Gastroesophageal sphincter (tissue), 3 donors: ENCODE measurements at regions not wholly inside any gene's neighbourhood (a gene's known extent, or its start where the extent isn't known, plus 50 kb on each side); places are given as distances from the start of the nearest gene placed in this dataset.

Experiments used
- CTCF ChIP-seq, 4 experiments: fragments of 200-600 bp in 2 of 4; fragments of 450-650 bp in 2 of 4; sonication (generic) in 1 of 4; IDR thresholded peaks; one replicate each; pipeline ENCODE4 v1.5.1; 2017 to 2019; ENCODE audit warnings: antibody characterized with exemption in 4 of 4, mild to moderate bottlenecking in 2 of 4, moderate library complexity in 2 of 4
- POLR2A ChIP-seq, 2 donors: fragments of 450-650 bp; IDR thresholded peaks; one replicate each; pipeline ENCODE4 v1.6.1; 2017; ENCODE audit warnings: antibody characterized with exemption in 2 of 2, mild to moderate bottlenecking in 2 of 2, moderate library complexity in 1 of 2

- no peak for TF ChIP-seq CTCF (IDR thresholded peaks at IDR 0.05)
- no peak for TF ChIP-seq POLR2A (IDR thresholded peaks at IDR 0.05)
Observed at GRCh38 chr3:59412516-59412915, 362.7 kb upstream of the CFAP20DC start.
